HT-29 (cell line): ENCODE measurements at regions not wholly inside any gene's neighbourhood (a gene's known extent, or its start where the extent isn't known, plus 50 kb on each side); places are given as distances from the start of the nearest gene placed in this dataset.

Source experiments
- DNase-seq: peaks from one replicate; pipeline ENCODE4 v3.0.0-alpha.2; 2015; ENCODE audit warnings: low spot score

DNA sequence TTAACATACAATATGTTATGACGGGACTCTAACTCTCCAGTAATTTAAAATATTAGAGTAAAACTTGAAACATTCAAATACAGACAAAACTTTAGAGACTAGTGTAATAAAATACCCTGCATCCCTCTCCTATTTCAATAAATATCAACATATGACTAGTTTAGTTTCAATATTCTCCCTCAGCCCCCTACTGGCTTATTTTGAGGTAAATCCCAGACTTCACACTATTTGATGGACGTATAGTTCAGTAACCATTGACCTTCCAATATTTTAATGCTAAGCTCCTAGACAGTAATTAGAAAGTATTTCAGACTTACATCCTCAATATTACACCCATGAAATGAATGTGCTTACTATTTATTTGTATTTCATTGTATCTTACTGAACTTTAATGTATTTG is 180.7 kb upstream of the STARD13 start:
- DNase-seq: no peak

- no peak for DNase-seq
Observed at GRCh38 chr13:33467556-33467955, 182.0 kb upstream of the STARD13 start.

GRCh38 chr13:33471204-33471603 is 185.6 kb upstream of the STARD13 start:
- no peak for DNase-seq

- no peak for DNase-seq
Observed at GRCh38 chr13:33472446-33472845, 186.9 kb upstream of the STARD13 start.

DNA sequence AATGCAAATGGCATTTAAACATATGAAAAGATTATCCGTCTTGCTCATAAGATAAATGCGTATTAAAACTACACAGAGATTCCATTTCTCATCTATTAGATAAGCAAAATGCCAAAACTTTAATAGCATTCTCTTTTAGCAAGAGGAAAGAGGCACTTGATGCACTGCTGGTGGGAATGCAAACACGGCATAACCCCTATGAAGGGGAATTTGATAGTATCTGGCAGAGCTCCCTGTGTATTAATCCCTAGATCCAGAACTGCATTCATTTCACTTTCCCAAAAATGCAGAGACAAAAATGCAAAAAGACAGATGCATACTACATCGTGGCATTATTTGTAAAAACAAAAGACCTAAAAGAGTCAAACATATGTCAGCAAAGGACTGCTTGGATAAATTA is 193.6 kb upstream of the STARD13 start:
- DNase-seq: no peak

DNA sequence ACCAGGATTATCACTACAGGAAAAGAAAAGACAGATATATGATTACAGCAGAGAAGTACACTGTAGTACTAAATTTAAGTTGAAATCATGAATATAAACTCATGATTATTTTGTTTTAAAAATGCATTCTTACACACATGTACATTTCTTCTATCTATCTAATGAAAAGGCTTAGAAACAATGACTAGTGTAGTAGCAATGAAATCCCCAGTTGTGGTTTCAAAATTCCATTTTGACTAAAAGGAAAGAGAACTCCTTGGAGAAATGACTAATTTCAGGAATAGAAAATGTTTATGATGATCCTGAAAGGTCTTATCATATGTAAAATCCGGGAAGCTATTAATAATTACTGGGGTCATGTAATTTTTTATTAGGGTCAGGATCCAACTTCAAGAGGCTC is 195.0 kb upstream of the STARD13 start:
- no peak for DNase-seq

GRCh38 chr13:33483471-33483870 is 197.9 kb upstream of the STARD13 start:
- DNase-seq: no peak

DNA sequence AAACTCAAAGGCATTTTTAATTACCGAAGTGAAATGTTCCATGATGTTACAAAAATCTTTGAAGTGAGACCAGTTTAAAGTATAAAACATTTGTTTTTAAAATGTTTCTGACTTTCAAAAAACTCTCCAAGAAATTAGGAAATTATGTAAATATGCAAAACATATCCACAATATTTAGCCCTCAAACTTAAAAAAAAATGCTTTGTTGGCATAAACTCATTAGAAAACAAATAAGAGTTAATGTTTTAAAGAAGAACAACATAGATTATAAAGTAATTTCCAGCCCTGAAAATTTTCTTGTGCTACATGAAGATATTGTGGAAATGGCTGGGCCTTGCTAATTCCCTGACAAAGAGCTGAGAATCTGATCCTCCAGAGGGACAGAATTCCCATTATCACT is 199.7 kb upstream of the STARD13 start:
- no peak for DNase-seq

DNA sequence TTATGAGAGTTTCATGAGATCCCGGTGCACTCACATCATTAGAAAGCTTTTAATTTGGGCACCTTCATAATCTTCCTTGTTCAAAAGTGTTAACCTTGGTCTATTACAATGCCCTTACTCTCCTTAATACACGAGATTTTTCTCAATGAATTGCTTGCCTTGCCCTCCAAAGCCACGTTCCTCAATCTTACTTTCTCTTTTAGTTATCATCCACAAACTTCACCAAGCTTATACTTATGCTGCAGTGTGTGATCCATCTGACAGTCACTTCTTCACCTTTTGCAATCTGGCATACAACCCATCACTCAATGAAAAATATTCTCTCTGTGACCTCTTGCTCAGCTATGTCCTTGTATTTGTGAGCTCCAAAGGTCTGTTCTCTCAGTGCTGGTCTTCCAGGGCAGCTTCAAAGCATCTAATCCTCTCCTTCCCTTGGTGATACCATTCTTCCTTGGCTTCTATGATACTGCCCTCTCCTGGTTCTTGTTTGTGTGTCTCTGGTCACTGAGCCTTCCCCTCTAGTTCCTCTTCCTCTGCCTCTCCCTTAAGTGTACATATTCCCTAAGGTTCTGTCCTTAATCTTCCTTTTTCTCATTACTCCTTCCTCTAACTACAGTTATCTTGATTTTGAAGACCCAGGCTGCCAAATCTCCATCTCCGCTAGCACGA is 202.2 kb upstream of the STARD13 start:
- peak; percentile 45 for DNase-seq

- no peak for DNase-seq
Observed at GRCh38 chr13:33489563-33489962, 204.0 kb upstream of the STARD13 start.

DNA sequence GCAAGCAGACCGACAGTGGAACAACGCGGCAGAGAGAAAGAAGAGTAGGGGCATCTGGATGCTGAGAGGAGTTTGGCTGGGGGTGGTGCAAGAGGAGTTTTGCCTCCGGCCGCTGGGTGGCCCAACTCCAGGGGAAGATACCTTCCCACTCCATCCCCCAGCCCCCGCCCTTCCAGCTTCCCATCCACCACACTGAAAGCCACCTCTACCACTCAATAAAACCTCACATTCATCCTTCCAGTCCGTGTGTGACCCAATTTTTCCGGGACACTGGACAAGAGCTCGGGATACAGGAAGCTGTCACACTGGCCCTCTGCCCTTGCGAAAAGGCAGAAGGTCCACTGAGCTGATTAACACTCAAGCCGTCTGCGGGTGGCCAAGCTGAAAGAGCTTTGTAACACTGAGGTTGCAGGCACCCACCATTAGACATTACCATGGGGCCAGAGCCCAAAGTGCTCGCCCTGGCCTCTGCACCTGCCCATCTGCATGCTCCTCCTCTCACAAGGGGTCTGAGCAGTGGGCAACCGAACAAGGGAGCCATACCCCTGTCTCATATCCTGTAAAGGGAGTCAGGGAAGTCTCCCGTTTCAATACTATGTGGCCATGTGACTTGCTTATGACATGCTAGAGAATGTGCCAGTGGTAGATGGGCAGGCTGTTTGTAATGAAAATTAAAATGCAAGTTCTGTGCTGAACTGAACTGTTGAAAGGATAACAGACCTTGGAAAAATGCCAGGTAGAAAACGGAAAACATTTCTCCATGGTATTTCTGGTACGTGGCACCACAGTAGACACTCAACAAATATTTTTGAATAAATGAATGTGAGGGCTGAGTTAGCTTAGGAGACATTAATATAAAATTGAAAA is 205.1 kb upstream of the STARD13 start:
- DNase-seq: no peak

DNA sequence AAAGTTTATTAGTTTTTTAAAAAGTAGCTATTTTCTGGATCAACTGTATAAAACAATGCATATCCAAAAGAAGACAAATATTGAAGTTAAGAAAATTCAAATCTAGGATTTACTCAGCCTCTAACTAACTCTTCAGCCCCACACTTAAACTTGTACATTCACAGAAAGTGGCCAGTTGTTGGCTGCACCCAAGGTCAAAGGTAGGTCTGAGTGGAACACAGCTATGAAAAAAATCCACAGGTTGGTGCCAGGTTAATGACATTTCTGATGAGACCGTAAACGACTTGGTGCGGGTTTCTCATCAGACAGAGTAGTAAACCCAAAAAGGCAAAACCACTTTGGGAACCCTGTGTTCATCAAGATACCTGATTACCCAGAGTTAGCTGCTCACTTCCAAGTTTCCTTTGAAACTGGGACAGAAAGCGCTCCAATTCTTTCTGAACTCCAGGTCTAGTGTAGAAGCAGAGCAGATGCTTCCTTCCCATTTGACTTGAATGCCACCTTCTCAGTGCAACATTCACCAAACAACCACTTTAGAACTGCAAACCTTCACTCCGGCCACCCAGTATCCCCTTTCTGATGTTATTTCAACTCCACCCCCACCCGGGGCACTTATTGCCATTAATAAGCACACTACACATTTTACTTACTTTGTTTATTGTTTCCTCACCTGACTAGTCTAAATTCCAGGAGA is 208.3 kb upstream of the STARD13 start:
- peak; percentile 40 for DNase-seq

DNA sequence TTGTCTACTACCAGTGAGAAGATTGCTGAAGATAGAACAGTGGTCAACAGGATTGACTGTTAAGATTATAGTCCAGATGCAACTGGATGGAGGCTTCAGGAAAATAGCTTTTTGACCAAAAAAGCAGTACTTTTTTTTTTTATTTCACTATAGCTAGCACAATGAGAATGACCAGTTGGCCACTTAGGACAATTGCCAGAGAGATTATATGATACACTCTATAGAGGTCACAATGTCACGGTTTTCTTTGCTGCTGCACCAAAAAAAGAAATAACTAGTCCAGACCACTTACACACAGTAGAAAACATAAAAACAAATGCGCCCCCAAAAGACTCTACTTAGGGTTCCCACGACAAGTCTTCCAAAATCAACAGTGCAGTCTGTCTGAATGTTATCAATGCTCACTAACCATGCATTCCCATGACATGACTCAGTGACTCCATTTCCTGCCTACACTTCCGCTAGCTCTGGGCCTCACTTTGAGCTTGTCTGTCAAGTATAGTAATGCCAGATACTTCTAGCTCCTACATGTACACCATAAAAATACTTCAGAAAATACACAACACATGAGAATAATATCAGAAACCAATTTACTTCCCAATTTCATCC is 209.1 kb upstream of the STARD13 start:
- DNase-seq: peak; percentile 65

GRCh38 chr13:33496336-33496735 is 210.8 kb upstream of the STARD13 start:
- no peak for DNase-seq

- DNase-seq: no peak
Observed at GRCh38 chr13:33497146-33497845, 211.7 kb upstream of the STARD13 start.

GRCh38 chr13:33508060-33508459 is 222.5 kb upstream of the STARD13 start:
- DNase-seq: no peak

DNA sequence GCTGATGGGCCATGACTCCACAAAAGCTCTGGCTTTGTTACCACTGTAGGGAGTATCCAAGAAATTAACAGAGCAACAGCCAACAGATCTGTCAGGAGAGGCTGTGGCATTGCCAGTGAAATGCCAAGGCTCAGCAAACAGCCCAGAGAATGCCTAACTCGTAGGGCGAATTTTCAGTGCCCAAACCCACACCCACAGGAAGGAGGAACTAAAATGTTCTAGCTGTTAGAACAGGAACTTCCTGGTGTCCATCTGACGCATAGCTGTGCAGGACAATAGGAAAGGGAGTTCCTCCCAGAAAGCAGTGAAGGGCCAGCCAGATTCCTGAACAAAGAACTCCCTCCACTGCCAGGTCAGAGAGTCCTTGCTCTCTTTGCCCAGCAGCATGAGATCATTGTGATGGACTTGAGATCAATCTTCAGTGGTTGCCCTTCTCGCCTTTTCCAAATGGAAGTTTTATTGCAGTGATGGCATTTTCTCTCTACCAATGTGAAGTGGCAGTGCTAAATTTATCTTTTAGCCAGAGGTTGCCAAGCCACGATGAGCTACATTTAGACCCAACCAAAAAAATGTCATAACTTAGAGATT is 224.2 kb upstream of the STARD13 start:
- DNase-seq: no peak

DNA sequence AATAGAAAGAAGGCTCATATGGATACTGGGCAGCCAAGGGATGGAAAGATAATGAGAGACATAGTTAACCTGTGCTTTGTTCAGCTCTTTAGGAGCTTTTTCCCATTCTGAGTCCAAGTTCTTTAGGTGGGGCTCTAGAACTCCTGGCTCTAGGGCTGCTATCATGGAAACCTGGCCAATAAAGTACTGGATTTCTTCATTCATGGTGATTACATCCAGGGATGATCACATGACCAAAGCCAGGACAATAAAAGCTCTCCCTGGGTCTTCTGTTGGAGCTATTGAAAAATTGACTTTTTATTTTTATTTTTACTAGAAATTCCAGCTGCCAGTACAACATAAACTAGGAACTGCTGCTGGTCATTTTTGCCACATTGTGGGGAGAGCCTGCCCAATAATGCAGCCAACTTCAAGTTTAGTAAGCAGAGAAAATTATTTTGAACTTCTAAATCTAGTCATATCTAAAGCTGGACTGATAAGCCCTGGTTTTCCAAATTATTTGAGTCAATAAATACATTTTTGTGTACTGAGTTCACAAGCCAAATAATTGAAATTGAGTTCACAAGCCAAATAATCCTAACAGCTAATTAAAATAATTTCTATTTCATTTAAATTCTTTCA is 224.9 kb upstream of the STARD13 start:
- DNase-seq: no peak

GRCh38 chr13:33512880-33513554 is 227.5 kb upstream of the STARD13 start:
- DNase-seq: no peak

GRCh38 chr13:33514362-33514761 is 228.8 kb upstream of the STARD13 start:
- DNase-seq: no peak
